Thoracic aorta (tissue), 2 donors: ENCODE measurements at regions not wholly inside any gene's neighbourhood (a gene's known extent, or its start where the extent isn't known, plus 50 kb on each side); places are given as distances from the start of the nearest gene placed in this dataset.

Source experiments
- ATAC-seq: fragments of 150-250 bp; one replicate; pipeline ENCODE4 v1.8.0; 2017; ENCODE audit warnings: low read depth; ENCODE audit not compliant: insufficient number of reproducible peaks, low FRiP score
- DNase-seq: peaks from one replicate; pipeline ENCODE4 v3.0.0-alpha.2; 2020; ENCODE audit warnings: low spot score
- H3K27ac ChIP-seq, 2 donors: fragments of 200-600 bp; sonication (generic); 1 replicate in 1 of 2; 2 replicates in 1 of 2; pipeline ENCODE4 v1.5.1; 2016; ENCODE audit warnings: mild to moderate bottlenecking in 2 of 2, moderate library complexity in 2 of 2
- H3K27me3 ChIP-seq: fragments of 200-600 bp; sonication (generic); replicated peaks from 2 replicates; pipeline ENCODE4 v1.6.0; 2016; ENCODE audit warnings: mild to moderate bottlenecking; ENCODE audit not compliant: insufficient read depth
- H3K36me3 ChIP-seq: fragments of 200-600 bp; sonication (generic); one replicate; pipeline ENCODE4 v1.5.1; 2016
- H3K4me1 ChIP-seq, 2 donors: fragments of 200-600 bp; sonication (generic); 1 replicate in 1 of 2; 2 replicates in 1 of 2; pipeline versions ENCODE4 v1.5.1 to v1.6.0; 2016; ENCODE audit warnings: low read depth in 2 of 2, mild to moderate bottlenecking in 1 of 2; ENCODE audit not compliant: control insufficient read depth in 1 of 2
- H3K4me3 ChIP-seq: fragments of 200-600 bp; sonication (generic); 2 replicates; pipeline ENCODE4 v1.5.1; 2016; ENCODE audit warnings: mild to moderate bottlenecking
- H3K9me3 ChIP-seq: fragments of 200-600 bp; sonication (generic); 2 replicates; pipeline ENCODE4 v1.5.1; 2016
- CTCF ChIP-seq: fragments of 200-600 bp; sonication (generic); IDR thresholded peaks from one replicate; pipeline ENCODE4 v1.5.1; 2019; ENCODE audit warnings: antibody characterized with exemption

GRCh38 chr13:99893567-99893966, 78.0 kb downstream of the ZIC5 start:
- H3K36me3 ChIP-seq: no peaks in the 10 kb centered on the region
- H3K4me1 ChIP-seq: peaks cover 8 to 10% of the 10 kb centered on the region in 2 donors
- no peak overlapping the region for H3K4me3 ChIP-seq
- DNase-seq: no peak
- ATAC-seq: no peak
- no peaks in the 10 kb centered on the region for H3K9me3 ChIP-seq
- H3K27ac ChIP-seq: no peak overlapping the region
- no peak for TF ChIP-seq CTCF
- no peaks in the 10 kb centered on the region for H3K27me3 ChIP-seq

GRCh38 chr13:99892866-99893504, 78.6 kb downstream of the ZIC5 start:
- Histone ChIP-seq H3K27me3 (no peaks in the 10 kb centered on the region), H3K27ac (no peak overlapping the region)
- ATAC-seq: no peak

GRCh38 chr13:99892196-99892613, 79.4 kb downstream of the ZIC5 start:
- Histone ChIP-seq H3K4me3 (no peak overlapping the region), H3K27ac (no peak overlapping the region), H3K27me3 (no peaks in the 10 kb centered on the region), H3K9me3 (no peaks in the 10 kb centered on the region), H3K36me3 (no peaks in the 10 kb centered on the region), H3K4me1 (peaks cover 8 to 10% of the 10 kb centered on the region in 2 donors)
- TF ChIP-seq CTCF: no peak
- DNase-seq (no peak), ATAC-seq (no peak)

More at GRCh38 chr13:99892866-99893504, 78.6 kb downstream of the ZIC5 start:
- Histone ChIP-seq H3K9me3 (no peaks in the 10 kb centered on the region), H3K4me1 (peaks cover 8 to 10% of the 10 kb centered on the region in 2 donors), H3K4me3 (no peak overlapping the region), H3K36me3 (no peaks in the 10 kb centered on the region)
- DNase-seq: no peak
- no peak for TF ChIP-seq CTCF

GRCh38 chr13:99886706-99887105, 84.9 kb downstream of the ZIC5 start:
- TF ChIP-seq CTCF: no peak
- DNase-seq (no peak), ATAC-seq (no peak)

GRCh38 chr13:99884913-99885312, 86.7 kb downstream of the ZIC5 start:
- ATAC-seq (no peak), DNase-seq (no peak)
- no peaks in the 10 kb centered on the region for H3K9me3 ChIP-seq
- H3K27ac ChIP-seq: no peak overlapping the region
- no peaks in the 10 kb centered on the region for H3K4me1 ChIP-seq
- TF ChIP-seq CTCF: no peak
- H3K4me3 ChIP-seq: no peak overlapping the region
- H3K36me3 ChIP-seq: no peaks in the 10 kb centered on the region
- H3K27me3 ChIP-seq: no peaks in the 10 kb centered on the region

More at GRCh38 chr13:99886706-99887105, 84.9 kb downstream of the ZIC5 start:
- Histone ChIP-seq H3K4me1 (no peaks in the 10 kb centered on the region), H3K9me3 (no peaks in the 10 kb centered on the region), H3K36me3 (no peaks in the 10 kb centered on the region), H3K27me3 (no peaks in the 10 kb centered on the region), H3K27ac (no peak overlapping the region), H3K4me3 (no peak overlapping the region)
